Kidney epithelial cell (primary cell): ENCODE measurements at regions not wholly inside any gene's neighbourhood (a gene's known extent, or its start where the extent isn't known, plus 50 kb on each side); places are given as distances from the start of the nearest gene placed in this dataset.

Experiments
- DNase-seq: peaks from one replicate; pipeline ENCODE4 v3.0.0-alpha.2; 2010; ENCODE audit warnings: low read depth
- H3K27me3 ChIP-seq: 2 replicates; pipeline ENCODE4 v1.6.0; 2011; ENCODE audit warnings: low read length; ENCODE audit not compliant: control insufficient read depth, insufficient read depth
- H3K36me3 ChIP-seq: 2 replicates; pipeline ENCODE4 v1.5.1; 2011; ENCODE audit warnings: low read length; ENCODE audit not compliant: control insufficient read depth, insufficient read depth
- H3K4me3 ChIP-seq: 2 replicates; pipeline ENCODE4 v1.5.1; 2011; ENCODE audit warnings: low read depth, mild to moderate bottlenecking, control low read depth, low read length
- CTCF ChIP-seq: IDR thresholded peaks from 2 replicates; pipeline ENCODE4 v1.5.1; 2011; ENCODE audit warnings: mild to moderate bottlenecking, moderate library complexity, low read length, control low read depth, inconsistent platforms; ENCODE audit not compliant: insufficient read depth, poor library complexity, severe bottlenecking

GRCh38 chr2:237154884-237155851 is 69.5 kb downstream of the COPS8 start:
- no peak for TF ChIP-seq CTCF
- H3K27me3 ChIP-seq = no peaks in the 10 kb centered on the region

GRCh38 chr2:237156031-237156856 is 70.6 kb downstream of the COPS8 start:
- no peak overlapping the region for H3K4me3 ChIP-seq
- peak; percentile 35 for DNase-seq
- no peak for TF ChIP-seq CTCF
- no peaks in the 10 kb centered on the region for H3K27me3 ChIP-seq
- no peaks in the 10 kb centered on the region for H3K36me3 ChIP-seq

More at GRCh38 chr2:237154884-237155851, 69.5 kb downstream of the COPS8 start:
- Histone ChIP-seq H3K4me3 (no peak overlapping the region), H3K36me3 (no peaks in the 10 kb centered on the region)
- no peak for DNase-seq

- no peak for TF ChIP-seq CTCF
- H3K4me3 ChIP-seq = no peak overlapping the region
- no peak for DNase-seq
- H3K27me3 ChIP-seq = no peaks in the 10 kb centered on the region
- H3K36me3 ChIP-seq = no peaks in the 10 kb centered on the region
Observed at GRCh38 chr2:237156857-237157779, 71.4 kb downstream of the COPS8 start.

GRCh38 chr2:237157780-237158102 is 72.1 kb downstream of the COPS8 start:
- Histone ChIP-seq H3K4me3 (no peak overlapping the region), H3K27me3 (no peaks in the 10 kb centered on the region), H3K36me3 (no peaks in the 10 kb centered on the region)
- no peak for TF ChIP-seq CTCF
- DNase-seq = no peak

GRCh38 chr2:237158194-237158593 is 72.5 kb downstream of the COPS8 start:
- DNase-seq = no peak
- TF ChIP-seq CTCF = no peak
- H3K4me3 ChIP-seq = no peak overlapping the region
- H3K36me3 ChIP-seq = no peaks in the 10 kb centered on the region
- H3K27me3 ChIP-seq = no peaks in the 10 kb centered on the region
